Stimulated activated naive CD4-positive, alpha-beta T cell (primary cell): ENCODE measurements at regions not wholly inside any gene's neighbourhood (a gene's known extent, or its start where the extent isn't known, plus 50 kb on each side); places are given as distances from the start of the nearest gene placed in this dataset.

Source experiments
- DNase-seq, 6 experiments: peaks; one replicate each; lab custom pipeline; 2025; lab: John Stamatoyannopoulos, UW

DNA sequence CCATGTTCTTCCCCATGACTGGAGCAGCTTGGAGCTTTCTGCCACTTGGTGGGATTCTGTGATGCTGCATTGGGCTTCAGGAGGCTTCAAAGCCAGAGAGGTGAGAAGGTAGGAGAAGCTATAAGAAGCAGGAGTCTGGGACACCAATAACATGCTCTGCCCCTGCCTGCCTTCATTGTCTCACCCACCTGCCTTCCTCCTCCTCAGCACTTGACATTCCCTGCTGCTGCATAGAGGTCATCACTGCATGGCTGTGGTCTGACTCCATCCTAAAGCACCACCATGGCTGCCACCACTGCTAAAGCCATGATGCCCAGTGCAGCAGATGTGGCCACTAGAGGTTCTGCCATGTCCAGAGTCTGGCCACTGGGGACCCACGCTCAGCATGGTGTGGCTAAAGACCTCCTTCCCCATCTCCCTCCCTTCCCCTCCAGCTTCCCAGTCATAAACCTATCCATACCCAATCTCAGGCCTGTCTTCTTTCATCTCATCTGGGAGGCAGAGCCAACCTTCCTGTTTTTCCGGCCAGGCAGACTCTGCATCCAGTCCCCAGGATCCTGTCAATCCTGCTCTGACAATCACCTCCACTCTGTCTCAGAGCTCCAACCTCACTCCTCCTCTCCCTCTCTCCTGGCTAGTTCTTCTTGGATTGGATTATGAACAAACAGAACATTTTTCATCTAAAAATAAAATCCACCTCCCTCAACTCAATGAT lies 285.1 kb upstream of the POU3F1 start:
- DNase-seq, result no peak

DNA sequence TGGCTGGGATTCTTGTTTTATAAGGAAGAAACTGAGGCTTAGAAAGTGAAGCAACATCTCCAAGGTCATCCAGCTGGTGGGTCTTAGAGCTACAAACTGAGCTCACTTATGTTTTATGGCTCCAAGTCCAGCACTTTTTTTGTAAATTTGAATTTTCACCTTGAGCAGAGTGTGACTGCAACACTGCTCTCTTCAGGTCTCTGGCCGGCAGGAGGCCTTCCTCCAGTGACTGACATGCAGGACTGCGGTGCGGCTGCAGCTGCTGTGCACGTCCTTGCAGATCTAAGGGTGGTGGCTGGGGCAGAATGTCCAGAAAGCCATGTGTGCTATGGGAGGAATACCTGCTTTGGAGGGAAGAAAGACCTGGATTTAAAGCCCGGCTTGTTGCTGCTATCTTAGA lies 284.2 kb upstream of the POU3F1 start:
- DNase-seq, result no peak

DNA sequence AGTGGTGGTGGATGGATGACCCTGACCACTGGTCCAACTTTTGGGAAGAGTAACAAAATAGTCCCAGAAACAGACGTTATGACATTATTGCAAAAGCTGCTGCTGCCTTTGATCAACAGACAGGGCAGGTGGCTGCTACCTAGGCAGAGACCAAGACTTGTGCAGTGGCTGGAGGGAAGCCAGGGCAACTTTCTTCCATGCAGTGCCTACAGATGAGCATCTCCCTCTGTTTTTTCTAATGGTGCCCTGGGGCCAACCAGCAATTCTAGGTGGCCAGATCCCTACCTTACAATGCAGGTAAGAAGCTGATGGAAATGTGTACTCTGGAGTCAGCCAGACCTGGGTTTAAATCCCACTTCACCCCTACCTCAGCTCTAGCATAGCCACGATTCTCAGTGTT lies 283.1 kb upstream of the POU3F1 start:
- no peak for DNase-seq

DNA sequence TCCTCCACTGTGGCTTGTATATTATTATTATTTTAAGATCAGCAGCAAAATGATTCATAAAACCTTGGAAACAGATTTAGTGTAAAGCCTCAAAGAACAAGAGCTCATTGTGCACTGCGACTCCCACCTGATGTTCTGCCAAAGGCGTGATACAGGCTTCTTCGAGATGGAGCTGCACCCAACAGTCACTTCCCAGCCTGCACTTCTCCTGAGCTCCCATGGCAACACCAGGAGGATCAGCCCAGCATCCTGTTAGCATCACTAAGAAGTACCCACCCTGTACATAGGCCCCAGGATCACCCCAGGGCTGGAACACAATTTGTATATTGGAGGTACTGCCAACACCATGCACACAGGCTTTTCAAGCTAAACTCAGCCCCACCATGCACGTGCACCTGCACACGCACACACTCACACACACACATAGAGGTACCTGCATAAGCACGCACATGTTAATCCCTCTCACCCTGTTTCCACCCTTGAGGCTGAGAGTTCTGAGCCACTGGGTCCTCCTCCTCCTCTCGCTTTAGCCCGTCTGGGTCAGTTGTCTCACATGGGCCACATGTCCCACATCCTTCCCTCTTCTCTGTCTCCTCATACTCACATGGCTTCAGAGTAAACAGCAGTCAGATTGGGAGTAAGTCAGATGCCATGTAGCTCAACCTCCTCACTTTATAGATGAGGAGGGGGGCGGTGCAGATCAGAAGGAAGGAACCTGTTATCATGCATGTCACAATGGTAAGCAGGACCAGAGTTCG lies 281.9 kb upstream of the POU3F1 start:
- no peak for DNase-seq

DNA sequence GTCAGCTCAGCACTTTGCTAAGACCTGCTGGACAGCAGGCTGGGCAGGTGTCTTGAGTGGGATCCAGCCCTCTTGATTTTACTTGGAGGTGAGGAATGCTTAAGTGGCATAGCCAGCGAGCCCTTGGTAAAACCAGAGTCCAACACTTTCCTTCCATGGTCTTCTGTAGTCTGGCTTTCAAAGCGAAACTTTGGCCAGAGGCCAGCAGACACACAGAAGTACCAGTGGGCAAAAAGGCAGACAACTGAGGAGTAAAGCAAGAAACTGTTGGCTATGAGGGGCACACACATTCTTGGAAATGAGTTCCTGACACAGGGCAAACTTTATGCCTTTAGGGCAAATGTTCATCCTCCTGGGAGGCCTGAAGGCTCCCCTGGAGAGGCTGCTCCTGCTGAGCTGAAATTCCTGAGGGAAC lies 281.0 kb upstream of the POU3F1 start:
- no peak for DNase-seq

DNA sequence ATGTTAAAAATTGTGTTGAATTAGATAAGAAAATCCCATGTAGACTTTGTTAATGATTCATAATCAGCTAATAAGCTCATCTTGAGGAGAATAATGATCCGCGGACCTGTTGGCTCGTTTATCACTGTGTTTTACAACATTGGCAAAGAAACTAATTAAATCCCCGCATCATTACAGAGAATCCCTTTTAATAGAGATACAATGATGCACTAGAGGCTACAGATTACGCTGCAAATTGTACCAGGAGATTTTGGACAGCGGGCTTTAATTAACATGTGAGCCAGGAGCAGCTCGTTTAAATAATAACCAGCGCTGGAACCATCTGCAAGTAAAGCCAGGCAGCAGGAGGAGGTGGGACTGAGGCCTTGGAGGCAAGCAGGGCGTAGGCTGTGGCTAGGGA lies 280.3 kb upstream of the POU3F1 start:
- no peak for DNase-seq

DNA sequence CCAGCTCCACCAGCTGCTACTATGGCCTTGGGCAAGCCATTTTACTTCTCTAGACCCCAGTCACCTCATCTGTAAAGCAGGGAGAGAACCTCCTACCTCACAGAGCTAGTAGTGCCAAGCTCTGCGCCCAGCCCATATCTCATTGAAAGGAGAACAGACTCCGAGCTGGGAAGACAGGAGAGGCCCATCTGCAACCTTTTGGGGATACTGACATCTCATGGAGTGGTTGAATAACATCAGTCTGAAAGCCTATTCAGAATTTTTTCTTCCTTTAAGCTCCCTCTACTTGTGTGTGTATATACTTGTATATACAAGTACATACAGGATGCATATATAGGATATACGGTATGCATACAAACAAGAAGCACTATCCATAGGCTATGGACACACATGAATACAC lies 279.5 kb upstream of the POU3F1 start:
- DNase-seq, result no peak

DNA sequence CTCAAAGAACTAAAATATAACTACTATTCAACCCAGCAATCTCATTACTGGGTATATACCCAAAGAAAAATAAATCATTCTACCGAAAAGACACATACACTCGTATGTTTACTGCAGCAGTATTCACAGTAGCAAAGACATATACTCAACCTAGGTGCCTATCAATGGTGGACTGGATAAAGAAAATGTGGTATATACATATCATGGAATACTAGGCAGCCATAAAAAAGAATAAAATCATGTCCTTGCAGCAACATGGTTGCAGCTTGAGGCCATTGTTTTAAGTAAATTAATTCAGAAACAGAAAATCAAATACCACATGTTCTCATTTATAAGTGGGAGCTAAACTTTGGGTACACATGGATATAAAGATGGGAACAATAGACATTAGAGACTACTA lies 266.2 kb upstream of the POU3F1 start:
- no peak for DNase-seq

DNA sequence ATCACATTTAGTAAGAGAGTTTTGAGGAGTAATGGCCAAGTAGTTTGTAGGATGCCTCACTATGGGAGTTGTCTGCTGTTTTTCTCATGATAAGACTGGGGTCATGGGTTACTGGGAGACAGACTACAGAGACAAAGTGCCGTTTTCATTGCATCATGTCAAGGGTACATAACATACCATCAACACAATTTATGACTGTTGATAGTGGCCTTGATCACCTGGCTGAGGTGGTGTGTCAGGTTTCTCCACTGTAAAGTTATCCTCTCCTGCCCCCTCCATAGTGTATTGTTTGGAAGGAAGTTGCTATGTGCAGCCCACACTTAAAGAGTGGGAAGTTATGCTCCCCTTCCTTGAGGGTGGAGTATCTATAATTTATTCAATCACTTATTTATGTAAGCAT lies 263.5 kb upstream of the POU3F1 start:
- no peak for DNase-seq

DNA sequence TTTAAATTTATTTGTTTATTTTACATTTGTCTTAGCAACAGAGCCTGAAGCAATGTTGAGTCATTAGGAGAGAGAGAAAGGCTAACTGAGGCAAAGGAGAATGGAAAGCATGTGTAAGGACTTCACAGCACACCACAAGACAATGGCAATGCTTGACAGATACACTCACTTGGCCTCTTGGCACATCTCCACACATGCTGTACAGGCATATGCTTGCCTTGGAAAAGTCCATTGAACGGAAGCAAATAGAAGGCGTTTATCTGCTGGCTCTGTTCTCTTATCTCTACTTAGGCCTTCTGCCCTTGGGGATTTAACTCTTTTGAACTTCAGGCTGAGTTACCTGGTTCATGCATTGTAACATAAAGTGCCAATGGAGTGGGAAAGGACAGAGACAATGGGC lies 262.2 kb upstream of the POU3F1 start:
- DNase-seq, result no peak

DNA sequence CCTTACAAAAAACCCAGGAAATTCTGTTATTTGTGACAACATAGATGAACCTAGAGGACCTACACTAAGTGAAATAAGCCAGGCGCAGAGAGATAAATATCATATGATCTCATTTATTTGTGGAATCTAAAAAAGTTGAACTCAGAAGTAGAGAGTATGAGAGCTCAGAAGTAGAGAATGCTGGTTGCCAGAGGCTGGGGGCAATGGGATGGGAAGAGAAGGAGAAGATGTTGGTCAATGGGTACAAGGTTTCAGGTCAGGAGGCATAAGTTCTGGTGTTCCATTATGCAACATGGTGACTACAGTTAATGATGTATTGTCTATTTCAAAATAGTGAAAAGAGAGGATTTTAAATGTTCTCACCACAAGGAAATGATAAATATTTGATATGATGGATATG lies 259.1 kb upstream of the POU3F1 start:
- no peak for DNase-seq

DNA sequence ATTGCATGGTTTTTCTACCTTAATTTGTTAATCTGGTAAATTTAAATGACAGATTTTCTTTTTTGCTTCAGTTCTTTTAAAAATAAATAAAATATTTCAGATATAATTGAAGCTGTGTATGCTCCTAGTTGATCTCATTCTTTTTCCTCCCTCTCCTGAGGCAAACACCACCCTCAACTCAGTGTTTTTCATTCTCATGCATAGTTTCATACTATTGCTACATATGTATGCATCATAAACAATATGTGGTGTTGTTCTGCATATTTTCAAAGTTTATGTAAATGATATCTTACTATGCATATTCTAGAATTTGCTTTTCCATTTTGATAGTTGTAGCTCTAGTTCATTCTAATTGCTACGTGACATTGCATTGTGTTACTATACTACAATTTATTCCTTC lies 257.2 kb upstream of the POU3F1 start:
- no peak for DNase-seq

DNA sequence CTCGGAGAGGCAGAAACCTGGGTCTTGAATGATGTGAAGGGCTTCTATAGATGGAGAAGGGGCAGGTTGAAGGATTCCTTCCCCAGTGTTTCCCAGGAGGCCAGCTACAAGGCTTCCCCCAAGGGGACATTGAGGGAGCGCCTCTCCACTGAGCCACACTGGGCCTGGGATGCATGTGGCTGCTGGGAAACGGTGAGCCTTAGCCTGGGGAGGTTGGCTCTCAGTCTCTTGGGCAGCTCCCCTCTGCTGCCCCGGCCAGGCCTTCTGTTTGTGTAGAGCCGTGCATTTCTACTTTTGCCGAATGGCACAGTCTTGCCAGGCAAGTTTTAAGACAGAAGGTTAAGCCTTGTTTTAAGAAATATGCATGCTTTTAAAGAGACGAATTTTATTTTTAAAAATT lies 254.4 kb upstream of the POU3F1 start:
- DNase-seq, result no peak

DNA sequence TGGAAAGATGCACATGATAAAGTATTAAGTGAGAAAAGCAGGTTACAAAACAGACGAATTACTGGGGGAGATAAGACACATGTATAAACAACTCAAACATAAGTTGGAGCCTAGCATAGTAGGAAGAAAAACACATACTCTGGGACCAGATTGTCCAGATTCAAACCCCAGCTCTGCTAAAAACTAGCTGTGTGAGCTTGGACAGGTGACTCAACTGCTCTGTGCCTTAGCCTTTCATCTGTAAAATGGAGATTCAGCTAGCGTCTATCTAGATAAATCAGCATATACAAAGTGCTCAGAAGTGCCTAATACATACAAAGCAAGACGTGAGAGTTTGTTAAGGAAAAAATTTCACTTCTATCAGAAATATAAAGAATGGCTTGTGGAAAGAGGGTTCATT lies 254.0 kb upstream of the POU3F1 start:
- no peak for DNase-seq

DNA sequence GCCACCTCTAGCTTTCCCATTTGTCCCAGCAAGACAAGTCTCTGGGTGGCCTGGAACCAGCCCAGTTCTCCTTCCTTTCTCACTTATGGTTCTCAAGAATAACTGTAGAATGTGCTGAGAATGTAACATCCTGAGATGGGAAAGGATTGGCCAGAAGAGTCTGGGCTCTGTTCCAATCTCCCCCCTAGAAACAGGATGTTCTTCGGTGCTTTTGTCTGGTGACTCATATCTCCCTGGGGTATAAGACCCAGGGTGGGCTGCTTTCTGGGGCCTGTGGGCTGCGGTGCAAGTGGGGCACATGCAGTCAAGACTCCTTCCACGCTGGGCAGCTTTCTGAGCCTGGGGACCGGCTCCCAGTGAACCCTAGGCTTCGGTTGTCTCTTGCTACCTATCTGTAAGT lies 251.2 kb upstream of the POU3F1 start:
- no peak for DNase-seq

DNA sequence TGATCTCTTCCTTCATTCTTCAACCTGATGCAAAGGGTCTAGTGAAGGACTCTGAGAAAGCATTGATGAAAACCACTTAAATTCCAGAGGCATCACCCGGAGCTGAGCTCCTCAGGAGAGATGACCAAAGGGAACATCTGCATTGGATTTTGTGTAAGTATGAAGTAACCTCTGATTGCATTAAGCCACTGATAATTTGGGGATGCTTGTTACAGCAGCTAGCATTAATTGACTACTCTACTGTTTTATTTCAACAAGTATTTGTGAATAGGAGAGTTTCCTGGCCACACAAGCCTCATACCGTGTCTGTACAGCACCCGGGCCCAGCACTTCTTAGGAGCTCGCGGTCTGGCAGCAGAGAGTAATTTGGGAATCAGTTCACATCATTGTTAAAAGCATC lies 250.7 kb upstream of the POU3F1 start:
- no peak for DNase-seq

DNA sequence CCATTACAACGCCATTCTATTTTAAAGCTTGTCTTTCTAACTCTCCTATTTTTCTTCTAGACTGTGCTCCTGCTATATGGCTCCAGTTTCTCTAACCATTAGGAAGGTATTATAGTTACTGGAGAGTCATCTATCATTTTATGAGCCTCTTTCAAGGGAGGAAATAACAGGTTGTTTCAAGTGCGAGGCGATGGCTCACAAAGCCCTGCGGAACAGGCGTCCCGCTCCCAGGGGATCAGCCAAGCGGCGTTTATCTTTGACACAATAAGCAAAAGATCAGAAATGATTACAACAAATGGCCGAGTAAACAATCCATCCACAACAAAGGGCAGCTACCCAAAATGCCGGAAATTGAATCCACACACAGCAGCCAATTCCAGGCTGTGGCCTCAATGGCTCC lies 249.5 kb upstream of the POU3F1 start:
- no peak for DNase-seq

DNA sequence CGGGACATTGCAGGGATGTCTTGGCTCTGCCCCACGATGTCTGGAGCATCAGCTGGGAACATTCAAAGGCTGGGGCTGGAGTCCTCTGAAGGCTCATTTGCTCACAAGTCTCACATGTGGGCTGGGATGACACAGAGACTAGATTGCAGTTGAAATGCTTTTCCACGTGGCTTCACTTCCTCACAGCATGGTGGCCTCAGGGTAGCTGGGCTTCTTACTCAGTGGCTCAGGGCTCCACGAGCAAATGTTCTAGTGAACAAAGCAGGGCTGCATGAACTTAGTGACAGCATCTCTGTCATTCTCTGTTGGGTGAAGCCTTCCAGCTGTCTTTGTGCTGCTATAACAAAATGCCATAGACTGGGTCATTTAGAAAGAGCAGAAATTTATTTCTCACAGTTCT lies 247.0 kb upstream of the POU3F1 start:
- no peak for DNase-seq

DNA sequence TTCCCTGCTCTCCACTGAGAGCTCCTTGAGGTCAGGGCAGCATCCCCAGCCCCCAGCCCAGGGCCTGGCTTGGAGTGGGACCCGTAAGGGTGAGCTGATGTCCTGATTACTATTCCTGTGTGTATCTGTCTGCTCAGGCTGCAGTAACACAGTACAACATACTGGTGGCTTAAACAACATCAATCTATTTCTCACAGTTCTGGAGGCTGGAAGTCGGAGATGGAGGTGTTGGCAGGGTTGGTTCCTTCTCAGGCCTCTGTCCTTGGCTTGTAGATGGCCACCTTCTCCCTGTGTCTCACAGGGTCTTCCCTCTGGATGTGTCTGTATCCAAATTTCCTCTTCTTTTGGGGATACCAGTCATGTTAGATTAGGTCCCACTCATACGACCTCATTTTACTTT lies 246.4 kb upstream of the POU3F1 start:
- no peak for DNase-seq

DNA sequence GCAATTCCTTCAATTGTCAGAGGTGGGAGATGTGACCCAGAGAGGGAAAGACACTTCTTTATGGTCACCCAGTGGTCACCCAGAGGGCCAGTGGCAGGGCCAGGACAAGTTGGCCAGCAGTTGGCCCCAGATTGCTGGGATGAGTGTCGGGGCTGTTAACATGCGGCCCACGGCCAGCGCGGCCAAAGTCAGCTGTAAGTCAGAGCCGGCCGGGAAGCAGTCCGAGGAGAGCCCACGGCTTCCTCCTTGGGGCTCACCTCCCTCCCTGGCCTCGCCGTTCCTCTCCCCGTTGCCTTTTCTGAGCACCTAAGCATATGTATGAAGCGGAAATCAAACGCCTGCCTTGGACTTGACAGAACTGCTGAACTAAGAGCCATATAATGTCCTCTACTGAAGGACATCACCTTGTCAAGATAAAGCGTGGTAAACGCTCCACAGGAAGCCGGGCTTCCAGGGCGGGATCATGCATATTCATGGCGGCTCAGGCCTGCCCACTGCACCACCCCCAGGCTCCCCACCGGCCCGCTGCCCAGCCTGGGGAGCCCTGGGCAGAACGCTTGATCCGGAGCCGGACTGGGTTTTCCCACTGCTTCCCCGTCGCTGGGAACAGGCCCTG lies 245.4 kb upstream of the POU3F1 start:
- DNase-seq, result no peak

DNA sequence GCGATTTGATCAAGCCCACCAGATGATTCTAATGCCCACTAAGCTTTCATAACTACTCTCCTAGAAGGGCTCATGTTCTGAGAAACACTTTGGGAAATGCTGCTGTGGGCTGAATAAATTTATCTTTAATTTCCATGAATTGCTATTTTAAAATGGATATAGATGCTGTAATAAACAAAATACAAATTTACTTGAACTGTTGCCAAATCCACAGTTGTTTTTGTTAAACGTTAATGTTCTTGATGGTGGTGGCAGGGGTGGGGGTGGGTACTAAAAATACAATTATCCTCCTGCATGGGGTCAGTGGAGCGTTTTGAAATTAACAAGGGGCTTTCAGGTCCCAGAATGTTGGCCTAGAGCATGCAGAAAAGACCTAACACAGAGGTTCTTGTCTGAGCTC lies 244.7 kb upstream of the POU3F1 start:
- no peak for DNase-seq

DNA sequence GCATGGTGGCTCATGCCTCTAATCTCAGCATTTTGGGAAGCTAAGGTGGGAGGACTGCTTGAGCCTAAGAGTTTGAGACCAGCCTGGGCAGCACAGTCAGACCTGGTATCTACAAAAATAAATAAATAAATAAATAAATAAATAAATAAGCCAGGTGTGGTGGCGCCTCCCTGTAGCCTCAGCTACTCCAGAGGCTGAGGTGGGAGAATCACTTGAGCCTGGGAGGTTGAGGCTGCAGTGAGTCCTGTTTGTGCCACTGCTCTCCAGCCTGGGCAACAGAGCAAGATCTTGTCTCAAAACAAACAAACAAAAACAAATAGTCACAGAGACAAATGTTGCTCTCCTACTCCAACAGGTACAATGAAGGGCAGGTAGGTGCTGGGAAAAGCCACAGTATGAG lies 242.4 kb upstream of the POU3F1 start:
- no peak for DNase-seq

DNA sequence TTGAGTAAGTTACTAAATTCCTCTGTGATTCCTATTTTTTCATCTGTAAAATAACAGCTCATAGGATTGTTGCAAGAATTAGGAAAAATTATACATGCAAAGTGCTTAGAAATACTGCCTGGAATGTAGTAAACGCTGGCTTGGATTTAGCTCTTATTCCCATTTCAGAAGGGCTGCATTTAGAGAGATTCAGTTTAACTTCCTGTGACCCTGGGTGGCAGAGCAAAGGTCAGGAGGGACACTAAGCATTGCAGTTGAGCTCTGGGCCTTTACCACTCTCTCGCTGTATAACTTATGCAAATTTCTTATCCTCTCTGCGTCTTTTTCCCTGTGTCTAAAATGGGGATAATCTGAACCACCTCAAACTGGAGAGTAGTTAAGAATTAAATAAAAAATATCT lies 241.0 kb upstream of the POU3F1 start:
- no peak for DNase-seq

DNA sequence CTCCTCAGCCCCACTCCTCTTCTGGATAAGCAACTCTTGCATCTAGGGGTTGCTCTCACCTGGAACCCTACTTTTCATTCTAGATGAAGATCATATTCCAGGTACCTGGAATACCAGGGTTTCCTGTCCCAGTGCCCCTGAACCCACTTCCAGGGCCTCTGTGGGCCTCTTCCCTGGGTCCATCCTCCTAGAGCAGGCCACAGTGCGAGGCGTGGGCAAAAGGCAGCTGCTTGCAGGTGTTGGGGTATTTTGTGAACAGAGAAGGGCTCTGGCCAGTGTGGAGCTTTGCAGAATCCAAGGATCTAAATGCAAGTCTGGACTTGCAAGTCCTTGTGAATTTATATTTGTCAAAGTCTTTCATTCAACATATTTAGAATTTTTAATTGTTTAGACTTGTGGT lies 240.4 kb upstream of the POU3F1 start:
- no peak for DNase-seq
